ENCODE measurements at regions not wholly inside any gene's neighbourhood (a gene's known extent, or its start where the extent isn't known, plus 50 kb on each side); places are given as distances from the start of the nearest gene placed in this dataset.

DNA sequence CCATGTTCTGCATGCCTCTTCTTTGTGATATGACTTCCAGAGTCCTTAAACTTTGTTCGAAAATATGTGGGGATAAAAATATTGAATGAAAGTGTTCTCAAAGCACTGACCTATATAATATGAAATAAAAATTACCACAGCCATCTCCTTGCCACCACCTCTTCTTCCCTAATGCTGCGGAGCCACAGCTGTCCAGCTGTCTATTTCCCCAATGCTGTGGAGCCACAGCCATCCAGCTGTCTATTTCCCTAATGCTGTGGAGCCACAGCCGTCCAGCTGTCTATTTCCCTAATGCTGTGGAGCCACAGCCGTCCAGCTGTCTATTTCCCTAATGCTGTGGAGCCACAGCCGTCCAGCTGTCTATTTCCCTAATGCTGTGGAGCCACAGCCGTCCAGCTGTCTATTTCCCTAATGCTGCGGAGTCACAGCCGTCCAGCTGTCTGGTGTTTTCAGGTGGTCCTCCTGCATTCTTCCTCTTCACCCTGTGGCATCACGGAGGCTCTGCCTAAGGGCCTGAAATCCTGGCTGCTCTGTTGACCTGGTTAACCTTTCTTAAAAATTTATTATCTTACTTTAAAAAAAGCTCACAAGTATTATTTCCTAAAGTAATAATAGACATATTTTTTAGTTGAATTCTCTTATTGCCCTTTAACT, 266.1 kb upstream of the MEX3C start (continued):
- no peak for TF ChIP-seq RNF2 (IDR thresholded peaks at IDR 0.05; ENCODE audit: borderline replicate concordance, low read depth, low read length, missing control alignments, poor library complexity, severe bottlenecking)
- TF ChIP-seq, protein P1, sequence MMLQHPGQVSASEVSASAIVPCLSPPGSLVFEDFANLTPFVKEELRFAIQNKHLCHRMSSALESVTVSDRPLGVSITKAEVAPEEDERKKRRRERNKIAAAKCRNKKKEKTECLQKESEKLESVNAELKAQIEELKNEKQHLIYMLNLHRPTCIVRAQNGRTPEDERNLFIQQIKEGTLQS (IDR thresholded peaks at IDR 0.05; ENCODE audit: insufficient read depth, low read depth, low read length), result no peak
- TF ChIP-seq EGR1 (IDR thresholded peaks at IDR 0.05; ENCODE audit: borderline replicate concordance, low read depth, low read length), result no peak
- TF ChIP-seq, protein P2, sequence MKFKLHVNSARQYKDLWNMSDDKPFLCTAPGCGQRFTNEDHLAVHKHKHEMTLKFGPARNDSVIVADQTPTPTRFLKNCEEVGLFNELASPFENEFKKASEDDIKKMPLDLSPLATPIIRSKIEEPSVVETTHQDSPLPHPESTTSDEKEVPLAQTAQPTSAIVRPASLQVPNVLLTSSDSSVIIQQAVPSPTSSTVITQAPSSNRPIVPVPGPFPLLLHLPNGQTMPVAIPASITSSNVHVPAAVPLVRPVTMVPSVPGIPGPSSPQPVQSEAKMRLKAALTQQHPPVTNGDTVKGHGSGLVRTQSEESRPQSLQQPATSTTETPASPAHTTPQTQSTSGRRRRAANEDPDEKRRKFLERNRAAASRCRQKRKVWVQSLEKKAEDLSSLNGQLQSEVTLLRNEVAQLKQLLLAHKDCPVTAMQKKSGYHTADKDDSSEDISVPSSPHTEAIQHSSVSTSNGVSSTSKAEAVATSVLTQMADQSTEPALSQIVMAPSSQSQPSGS (IDR thresholded peaks at IDR 0.05; ENCODE audit: low read length), result no peak
- no peak for TF ChIP-seq EP300 (IDR thresholded peaks at IDR 0.05; ENCODE audit: borderline replicate concordance in 1 of 2, low read depth in 2 of 2, low read length in 2 of 2)
- TF ChIP-seq SP2 (IDR thresholded peaks at IDR 0.05; ENCODE audit: low read length), result no peak
- no peak for TF ChIP-seq JUND (IDR thresholded peaks at IDR 0.05; ENCODE audit: low read length)
